ENCODE measurements at regions not wholly inside any gene's neighbourhood (a gene's known extent, or its start where the extent isn't known, plus 50 kb on each side); places are given as distances from the start of the nearest gene placed in this dataset.

DNA sequence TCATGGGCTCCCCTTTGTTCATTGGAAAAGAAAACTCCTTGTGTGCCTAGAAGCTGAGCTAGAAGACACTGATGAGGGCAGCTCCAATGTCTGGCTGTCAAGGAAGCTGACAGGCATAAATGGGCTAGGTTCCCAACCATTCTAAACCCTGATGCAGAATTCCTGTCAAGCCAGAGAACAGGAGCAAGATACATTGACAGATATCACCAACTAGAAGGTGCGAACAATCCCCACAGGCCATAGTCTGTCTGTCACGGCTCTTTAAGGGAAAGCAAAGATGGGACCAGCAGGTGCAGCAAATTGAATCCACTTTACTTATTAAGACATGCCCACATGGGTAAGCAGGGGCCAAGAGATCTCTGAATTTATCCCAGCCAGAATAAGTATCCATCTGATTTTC is 617.9 kb upstream of the POT1 start:
- Mint-ChIP-seq H3K9me3 (ENCODE audit: unreplicated experiment) (no peaks in the 10 kb centered on the region), H3K27ac (ENCODE audit: unreplicated experiment) (no peak overlapping the region), H3K4me1 (ENCODE audit: unreplicated experiment) (no peaks in the 10 kb centered on the region), H3K36me3 (ENCODE audit: low read depth, unreplicated experiment) (no peaks in the 10 kb centered on the region), H3K27me3 (ENCODE audit: unreplicated experiment) (no peaks in the 10 kb centered on the region), H3K4me3 (ENCODE audit: unreplicated experiment) (no peak overlapping the region)
- TF ChIP-seq, protein P1, sequence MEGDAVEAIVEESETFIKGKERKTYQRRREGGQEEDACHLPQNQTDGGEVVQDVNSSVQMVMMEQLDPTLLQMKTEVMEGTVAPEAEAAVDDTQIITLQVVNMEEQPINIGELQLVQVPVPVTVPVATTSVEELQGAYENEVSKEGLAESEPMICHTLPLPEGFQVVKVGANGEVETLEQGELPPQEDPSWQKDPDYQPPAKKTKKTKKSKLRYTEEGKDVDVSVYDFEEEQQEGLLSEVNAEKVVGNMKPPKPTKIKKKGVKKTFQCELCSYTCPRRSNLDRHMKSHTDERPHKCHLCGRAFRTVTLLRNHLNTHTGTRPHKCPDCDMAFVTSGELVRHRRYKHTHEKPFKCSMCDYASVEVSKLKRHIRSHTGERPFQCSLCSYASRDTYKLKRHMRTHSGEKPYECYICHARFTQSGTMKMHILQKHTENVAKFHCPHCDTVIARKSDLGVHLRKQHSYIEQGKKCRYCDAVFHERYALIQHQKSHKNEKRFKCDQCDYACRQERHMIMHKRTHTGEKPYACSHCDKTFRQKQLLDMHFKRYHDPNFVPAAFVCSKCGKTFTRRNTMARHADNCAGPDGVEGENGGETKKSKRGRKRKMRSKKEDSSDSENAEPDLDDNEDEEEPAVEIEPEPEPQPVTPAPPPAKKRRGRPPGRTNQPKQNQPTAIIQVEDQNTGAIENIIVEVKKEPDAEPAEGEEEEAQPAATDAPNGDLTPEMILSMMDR (IDR thresholded peaks at IDR 0.05; ENCODE audit: unreplicated experiment): no peak
- DNase-seq (ENCODE audit: low spot score): no peak

DNA sequence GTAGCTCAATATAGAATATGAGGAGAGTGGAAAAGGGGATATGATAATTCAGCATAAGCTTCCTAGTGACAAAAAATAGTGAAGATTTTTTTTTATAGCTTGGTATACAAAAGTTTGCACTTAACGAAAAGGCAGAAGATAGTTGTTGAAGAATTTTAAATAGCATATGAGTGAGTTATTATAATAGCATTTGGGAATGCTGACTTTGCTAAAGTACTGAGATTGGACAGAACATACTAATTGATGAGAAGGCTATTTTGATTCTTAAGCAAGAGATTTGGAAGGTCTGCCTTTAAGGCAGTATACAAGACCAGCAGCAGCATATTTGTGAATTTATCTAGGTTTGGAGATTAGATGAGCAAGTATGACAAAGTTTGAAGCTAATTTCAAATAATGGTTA is 600.9 kb upstream of the POT1 start:
- no peaks in the 10 kb centered on the region for H3K4me1 Mint-ChIP-seq (ENCODE audit: unreplicated experiment)
- no peak for DNase-seq (ENCODE audit: low spot score)
- H3K9me3 Mint-ChIP-seq (ENCODE audit: unreplicated experiment): no peaks in the 10 kb centered on the region
- H3K27me3 Mint-ChIP-seq (ENCODE audit: unreplicated experiment): no peaks in the 10 kb centered on the region
- TF ChIP-seq, protein P1 (IDR thresholded peaks at IDR 0.05; ENCODE audit: unreplicated experiment): no peak
- H3K36me3 Mint-ChIP-seq (ENCODE audit: low read depth, unreplicated experiment): no peaks in the 10 kb centered on the region
- no peak overlapping the region for H3K4me3 Mint-ChIP-seq (ENCODE audit: unreplicated experiment)
- no peak overlapping the region for H3K27ac Mint-ChIP-seq (ENCODE audit: unreplicated experiment)

DNA sequence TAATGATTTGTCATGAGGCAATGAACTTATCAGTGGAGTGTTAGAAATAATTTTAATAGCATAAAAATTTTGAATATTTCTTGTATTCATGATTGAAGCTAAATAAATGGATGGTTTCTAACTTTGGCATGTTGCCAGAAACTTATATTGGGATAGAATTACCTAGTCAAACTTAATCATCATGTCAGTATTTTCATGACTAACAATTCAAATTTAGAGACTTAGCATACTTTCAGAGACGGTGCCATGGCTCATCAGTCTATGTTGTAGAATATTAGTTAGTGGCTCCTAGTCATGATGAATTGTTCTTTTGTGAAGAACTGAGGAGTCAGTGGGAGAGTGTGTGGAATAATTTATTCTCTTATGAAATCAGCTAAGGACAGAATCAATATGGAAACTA is 599.6 kb upstream of the POT1 start:
- DNase-seq (ENCODE audit: low spot score): no peak
- H3K9me3 Mint-ChIP-seq (ENCODE audit: unreplicated experiment): no peaks in the 10 kb centered on the region
- H3K4me1 Mint-ChIP-seq (ENCODE audit: unreplicated experiment): no peaks in the 10 kb centered on the region
- H3K4me3 Mint-ChIP-seq (ENCODE audit: unreplicated experiment): no peak overlapping the region
- no peaks in the 10 kb centered on the region for H3K36me3 Mint-ChIP-seq (ENCODE audit: low read depth, unreplicated experiment)
- no peaks in the 10 kb centered on the region for H3K27me3 Mint-ChIP-seq (ENCODE audit: unreplicated experiment)
- TF ChIP-seq, protein P1 (IDR thresholded peaks at IDR 0.05; ENCODE audit: unreplicated experiment): no peak
- no peak overlapping the region for H3K27ac Mint-ChIP-seq (ENCODE audit: unreplicated experiment)

DNA sequence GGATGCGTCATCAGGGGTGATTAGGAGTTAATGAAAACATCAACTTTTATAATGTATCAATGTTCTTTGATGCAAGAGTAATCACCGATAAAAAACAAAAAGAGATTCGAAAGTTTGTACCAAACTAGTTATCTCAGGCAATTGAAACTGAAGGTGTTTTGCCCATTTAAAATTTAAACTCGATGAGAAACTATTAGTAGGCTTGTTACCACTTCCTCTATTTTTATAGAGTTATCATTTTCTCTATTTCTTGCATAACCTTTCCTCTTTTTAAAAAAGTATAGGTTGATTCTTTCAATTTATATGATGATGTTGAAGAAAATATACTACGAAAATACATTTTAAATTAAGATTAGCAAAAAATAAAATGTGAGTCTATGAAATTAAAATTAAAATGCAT is 597.3 kb upstream of the POT1 start:
- DNase-seq (ENCODE audit: low spot score): no peak
- no peaks in the 10 kb centered on the region for H3K9me3 Mint-ChIP-seq (ENCODE audit: unreplicated experiment)
- H3K4me3 Mint-ChIP-seq (ENCODE audit: unreplicated experiment): no peak overlapping the region
- H3K36me3 Mint-ChIP-seq (ENCODE audit: low read depth, unreplicated experiment): no peaks in the 10 kb centered on the region
- H3K27ac Mint-ChIP-seq (ENCODE audit: unreplicated experiment): no peak overlapping the region
- no peaks in the 10 kb centered on the region for H3K27me3 Mint-ChIP-seq (ENCODE audit: unreplicated experiment)
- H3K4me1 Mint-ChIP-seq (ENCODE audit: unreplicated experiment): no peaks in the 10 kb centered on the region
- TF ChIP-seq, protein P1 (IDR thresholded peaks at IDR 0.05; ENCODE audit: unreplicated experiment): no peak

DNA sequence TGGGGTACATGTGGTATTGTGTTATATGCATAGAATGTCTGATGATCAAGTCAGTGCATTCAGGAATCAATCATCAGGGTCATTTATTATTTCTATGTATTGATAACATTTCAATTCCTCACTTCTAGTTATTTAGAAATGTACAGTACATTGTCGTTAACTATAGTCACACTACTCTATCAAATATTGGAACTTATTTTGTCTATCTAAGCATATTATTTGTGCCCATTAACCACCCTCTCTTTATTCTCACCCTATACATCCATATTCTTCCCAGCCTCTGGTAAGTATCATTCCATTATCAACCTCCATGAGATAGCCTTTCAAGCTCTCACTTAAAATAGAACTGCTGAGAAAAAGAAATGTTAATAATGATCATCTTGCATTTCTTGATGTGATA is 596.5 kb upstream of the POT1 start:
- no peak for DNase-seq (ENCODE audit: low spot score)
- no peaks in the 10 kb centered on the region for H3K9me3 Mint-ChIP-seq (ENCODE audit: unreplicated experiment)
- H3K36me3 Mint-ChIP-seq (ENCODE audit: low read depth, unreplicated experiment): no peaks in the 10 kb centered on the region
- no peaks in the 10 kb centered on the region for H3K4me1 Mint-ChIP-seq (ENCODE audit: unreplicated experiment)
- H3K27ac Mint-ChIP-seq (ENCODE audit: unreplicated experiment): no peak overlapping the region
- no peak overlapping the region for H3K4me3 Mint-ChIP-seq (ENCODE audit: unreplicated experiment)
- no peaks in the 10 kb centered on the region for H3K27me3 Mint-ChIP-seq (ENCODE audit: unreplicated experiment)
- TF ChIP-seq, protein P1 (IDR thresholded peaks at IDR 0.05; ENCODE audit: unreplicated experiment): no peak
